NCI-H748 treated with DMSO at 0.1 percent for 48 hours (cell line): ENCODE measurements at regions not wholly inside any gene's neighbourhood (a gene's known extent, or its start where the extent isn't known, plus 50 kb on each side); places are given as distances from the start of the nearest gene placed in this dataset.
"Not testable (repeated sequence)": the region's sequence is repeated elsewhere in the genome, so short reads cannot be mapped to it uniquely, and the experiment has no call there.

Experiments
- DNase-seq: peaks from one replicate; lab custom pipeline; 2025; lab: John Stamatoyannopoulos, UW

DNA sequence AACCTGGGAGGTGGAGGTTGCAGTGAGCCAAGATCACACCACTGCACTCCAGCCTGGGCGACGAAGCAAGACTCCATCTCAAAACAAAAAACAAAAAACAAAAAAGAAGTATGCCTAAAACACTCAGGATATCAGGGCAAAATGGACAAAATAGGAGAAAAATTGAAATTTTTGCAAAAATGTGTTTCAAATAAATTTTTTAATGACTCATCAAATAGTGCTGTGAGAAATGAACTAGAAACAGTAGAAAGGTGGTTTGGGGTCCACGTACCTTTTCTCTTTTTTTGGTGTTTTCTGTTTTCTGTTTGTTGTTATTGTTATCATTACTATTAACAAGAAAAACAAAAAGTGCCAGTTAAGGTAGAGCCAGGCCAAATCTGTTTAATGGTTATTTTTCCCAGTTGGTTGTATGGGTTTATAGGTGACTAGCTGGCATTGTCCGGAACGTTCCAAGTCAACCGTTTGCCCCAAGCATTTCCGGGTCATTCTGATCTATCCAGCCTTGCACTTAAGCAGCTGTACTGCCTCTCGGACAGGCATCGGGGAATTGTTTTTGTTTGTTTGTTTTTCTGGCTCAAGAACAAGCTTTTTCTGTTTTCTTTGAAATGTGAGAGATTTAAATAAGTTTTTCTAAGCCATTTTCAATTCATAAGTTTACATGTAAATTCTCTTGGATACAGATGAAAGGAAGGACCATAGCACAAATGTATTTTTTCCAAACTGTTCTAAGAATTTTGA lies 157.0 kb upstream of the NEBL start:
- no peak for DNase-seq

DNA sequence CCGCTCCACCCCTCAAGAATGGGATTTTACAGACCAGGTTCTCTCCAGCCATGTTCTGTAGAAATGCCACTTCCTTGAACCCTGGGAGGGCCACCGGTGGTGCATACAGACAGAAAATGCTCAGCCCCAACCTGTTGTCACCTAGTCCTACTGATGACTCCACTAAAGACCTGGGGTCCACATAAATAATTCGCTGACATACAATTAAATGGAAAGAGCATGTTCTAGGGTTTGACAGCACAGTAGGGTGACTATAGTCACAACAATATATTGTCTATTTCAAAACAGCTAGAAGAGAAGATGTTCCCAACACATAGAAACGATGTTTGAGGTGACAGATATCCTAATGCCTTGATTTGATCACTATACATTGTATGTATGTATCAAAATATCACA lies 155.6 kb upstream of the NEBL start:
- no peak for DNase-seq

DNA sequence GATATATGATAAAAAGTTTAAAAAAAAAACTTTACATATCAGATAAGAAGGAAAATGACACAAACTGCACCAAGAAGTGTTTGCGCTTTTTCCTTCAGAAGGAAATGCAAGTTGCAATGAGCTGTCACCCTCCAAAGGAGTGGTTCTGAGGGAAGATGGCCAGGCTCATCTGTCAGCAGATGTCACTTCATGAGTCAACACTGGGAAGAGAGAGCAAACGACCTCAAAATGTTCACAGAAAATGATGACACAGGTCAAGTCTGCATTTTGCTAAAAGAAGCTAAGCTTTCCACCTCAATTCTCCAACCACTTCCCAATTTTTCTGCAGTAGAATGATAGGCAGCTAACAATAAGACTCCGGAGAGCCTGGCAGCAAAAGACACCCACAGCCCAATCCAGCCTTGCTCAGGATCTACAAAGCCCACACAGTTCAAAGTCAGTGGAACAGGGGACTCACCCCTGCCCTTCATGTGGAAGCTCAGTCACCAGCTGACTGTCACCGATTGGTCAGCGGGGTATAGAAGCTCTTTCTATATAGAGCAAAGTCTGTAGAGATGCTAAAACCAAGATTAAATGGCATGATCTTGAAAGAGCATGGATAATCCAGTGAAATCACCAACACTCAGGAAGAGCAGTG lies 155.1 kb upstream of the NEBL start:
- no peak for DNase-seq

DNA sequence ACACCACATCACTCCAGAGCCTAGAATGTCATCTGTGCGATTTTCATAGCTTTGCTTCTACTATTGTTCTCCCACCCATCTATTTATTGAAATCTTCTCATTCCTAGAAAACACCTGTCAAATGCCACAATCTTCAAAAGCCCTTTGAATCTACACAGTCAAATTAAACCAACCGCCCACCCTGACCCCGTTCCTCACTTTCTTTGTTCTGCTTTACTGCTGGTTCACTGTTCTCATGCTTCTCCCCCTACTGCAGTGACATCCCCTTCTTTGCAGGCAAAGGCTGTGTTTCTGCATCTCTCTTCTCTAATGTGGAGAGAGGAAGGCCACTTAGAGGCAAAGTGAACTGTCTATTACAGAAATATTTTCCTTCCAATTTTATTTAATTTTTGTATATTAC lies 152.4 kb upstream of the NEBL start:
- no peak for DNase-seq

DNA sequence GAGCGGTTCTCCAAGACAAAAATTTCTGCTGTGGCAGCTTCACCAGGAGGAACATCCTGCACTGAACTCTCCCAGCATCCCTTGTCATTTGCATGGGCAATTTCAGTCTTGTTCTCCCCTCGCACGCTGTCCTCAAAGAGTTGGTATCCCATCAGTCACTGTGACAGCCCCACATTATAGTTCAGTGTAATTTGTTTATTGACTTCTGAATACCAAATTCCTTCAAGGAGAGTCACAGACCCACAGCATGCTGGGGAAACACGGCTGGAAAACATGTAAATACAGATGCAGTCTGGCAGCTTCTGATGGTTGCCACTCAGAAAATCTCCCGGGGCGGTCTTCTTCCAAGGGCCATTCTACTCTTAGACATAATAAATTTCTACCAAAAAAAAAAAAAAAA lies 151.0 kb upstream of the NEBL start:
- DNase-seq = no peak

DNA sequence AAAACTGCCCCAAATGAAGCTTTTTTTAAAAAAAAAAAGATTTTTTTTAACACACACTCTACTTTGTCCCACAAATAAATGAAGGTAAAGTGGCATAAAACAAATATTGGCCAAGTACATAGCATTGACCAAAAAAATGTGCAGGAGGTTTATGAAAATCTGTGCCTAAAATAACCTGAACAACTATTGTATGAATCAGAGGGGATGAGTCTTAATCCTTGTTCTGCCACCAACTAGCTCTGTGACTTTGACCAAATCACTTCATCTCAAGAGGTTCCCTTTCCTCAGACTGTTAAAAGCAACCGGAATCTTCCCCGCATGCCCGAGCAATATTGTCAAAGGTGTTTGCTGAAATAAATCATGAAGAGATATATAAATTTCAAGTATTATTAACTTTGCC lies 150.4 kb upstream of the NEBL start:
- no peak for DNase-seq

DNA sequence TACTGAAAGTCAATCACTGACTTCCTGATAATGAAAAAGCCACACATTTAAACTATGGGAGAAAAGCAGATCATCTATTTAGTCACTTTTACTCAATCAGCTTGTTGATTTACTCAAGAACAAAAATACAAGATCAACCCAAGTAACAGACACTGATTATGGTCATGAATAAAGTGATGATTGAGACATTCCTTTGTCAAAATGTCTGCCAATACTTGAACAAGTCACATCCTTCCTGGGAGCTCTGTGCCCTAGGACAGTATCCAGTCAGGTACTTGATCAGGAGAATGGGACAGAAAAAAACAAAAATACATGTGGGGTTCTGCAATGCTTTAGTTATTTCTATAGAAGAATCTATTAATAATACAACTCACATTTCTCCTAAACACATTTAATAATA lies 150.0 kb upstream of the NEBL start:
- no peak for DNase-seq

DNA sequence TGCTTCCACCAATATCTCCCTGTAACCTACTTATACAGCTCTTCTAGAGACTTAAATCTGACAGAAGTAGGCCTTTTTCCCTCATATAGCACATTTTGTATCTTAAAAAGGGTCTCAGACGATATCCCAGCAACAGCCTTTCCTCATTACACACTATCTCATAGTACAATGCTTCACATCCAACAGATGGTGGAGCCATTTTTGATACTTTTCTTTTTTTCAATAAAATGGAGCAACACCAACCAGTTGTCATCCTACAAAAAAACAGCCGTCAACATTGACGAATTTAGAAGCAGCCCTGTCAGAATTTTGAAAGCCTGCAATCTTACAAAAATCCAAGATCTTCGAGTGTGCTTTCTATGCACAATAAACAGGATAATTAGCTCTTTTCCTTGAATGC lies 145.9 kb upstream of the NEBL start:
- no peak for DNase-seq

DNA sequence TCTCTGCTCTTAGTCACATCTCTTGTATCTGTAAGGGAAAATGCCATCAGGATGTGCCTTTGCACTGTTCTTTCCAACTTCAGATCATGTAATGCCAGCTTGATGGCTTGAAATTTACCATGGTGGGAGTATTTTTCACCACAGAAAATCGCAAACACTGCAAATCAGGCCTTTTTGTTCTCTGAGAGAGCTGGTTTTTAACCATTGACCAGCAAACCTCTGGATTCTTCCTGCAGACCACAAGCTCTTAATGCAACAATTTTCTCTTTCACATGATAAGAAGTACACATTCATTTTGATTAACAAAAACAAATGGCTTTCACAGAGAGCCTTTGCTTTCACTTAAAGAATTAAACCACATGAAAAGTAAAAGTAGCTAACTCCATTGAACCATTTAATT lies 145.4 kb upstream of the NEBL start:
- DNase-seq = no peak

DNA sequence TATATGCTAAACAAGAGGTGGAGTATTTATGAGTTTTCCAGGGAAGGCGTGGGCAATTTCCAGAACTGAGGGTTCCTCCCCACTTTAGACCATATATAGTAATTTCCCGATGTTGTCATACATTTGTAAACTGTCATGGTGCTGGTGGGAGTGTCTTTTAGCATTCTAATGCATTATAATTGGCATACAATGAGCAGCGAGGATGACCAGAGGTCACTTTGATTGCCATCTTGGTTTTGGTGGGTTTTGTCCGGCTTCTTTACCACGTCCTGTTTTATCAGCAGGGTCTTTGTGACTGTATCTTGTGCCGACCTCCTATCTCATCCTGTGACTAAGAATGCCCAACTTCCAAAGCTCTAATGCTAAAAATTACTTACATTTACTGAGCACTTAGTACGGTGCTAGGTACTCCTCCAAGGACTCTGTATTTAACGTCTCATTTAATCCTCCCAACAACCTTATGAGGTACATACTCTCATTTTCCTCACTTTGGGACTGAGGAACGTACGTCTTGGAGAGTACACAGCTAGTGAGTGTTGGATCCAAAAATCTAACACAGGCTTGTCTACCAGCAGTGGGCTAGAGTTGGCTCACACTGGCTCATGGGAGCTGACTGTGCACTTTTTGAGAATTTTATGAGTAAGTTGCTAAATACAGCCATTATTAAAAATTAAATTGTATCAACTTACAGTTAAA lies 144.8 kb upstream of the NEBL start:
- DNase-seq = no peak

DNA sequence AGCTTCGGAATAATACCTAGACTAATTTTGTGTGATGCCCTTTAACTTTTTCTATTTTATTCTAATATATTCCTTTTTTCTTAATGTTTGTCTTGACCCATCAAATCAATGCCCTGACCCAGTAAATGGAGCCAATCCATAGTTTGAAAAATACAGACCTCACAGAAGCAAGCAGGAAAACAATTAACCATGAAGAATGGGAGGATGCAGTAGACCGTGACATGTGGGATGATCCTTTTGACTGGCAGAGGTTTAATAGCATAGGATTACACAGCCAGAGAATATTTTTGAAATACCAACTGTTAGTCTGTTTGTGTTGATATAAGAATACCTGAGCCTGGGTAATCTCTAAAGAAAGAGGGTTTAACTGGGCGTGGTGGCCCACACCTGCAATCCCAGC lies 142.6 kb upstream of the NEBL start:
- peak; percentile 24 for DNase-seq

DNA sequence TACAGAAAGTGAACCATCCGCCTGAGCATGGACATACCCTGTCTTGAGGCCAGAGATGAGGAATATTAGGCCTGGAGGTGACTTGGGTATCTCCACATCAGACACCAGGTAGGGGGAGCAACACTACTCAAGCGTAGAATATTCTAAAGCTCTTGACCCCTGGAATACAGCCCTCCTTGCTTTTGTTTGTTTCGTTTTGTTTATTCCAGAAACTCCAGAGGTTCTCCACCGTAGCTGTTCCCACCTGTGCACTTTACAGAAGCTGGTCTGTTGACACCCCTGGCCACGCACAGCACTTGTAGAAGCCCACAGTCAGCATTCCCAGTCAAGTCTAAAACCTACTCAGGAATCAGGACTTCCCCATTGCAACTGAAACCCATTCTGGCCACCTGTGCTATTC lies 139.6 kb upstream of the NEBL start:
- no peak for DNase-seq

DNA sequence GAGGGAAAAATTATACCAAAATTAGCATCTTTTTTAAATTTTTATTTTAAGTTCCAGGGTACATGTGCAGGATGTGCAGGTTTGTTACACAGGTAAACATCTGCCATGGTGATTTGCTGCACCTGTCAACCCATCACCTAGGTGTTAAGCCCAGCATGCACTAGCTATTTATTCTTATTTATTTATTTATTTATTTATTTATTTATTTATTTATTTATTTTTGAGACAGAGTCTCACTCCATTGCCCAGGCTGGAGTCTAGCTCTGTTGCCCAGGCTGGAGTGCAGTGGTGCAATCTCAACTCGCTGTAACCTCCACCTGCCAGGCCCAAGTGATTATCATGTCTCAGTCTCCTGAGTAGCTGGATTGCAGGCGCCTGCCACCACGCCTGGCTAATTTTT lies 137.7 kb upstream of the NEBL start:
- not testable (repeated sequence) for DNase-seq

DNA sequence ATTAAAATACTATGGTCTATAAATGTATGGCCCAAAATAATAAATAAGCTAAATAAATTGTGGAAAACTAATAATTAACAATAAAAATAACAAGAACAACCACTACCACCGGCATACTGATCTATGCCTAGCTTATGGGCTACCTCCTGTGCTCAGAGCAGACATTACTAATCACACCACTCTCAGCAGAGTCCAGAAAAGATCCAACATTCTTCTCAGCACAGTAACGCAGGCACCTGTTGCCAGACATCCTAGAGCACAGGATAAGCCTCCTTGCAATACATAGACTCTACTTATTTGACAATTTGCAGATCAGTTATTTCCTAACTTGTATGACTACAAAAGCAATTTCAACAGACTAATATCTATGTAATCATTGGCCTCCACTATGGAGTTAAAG lies 137.1 kb upstream of the NEBL start:
- no peak for DNase-seq

DNA sequence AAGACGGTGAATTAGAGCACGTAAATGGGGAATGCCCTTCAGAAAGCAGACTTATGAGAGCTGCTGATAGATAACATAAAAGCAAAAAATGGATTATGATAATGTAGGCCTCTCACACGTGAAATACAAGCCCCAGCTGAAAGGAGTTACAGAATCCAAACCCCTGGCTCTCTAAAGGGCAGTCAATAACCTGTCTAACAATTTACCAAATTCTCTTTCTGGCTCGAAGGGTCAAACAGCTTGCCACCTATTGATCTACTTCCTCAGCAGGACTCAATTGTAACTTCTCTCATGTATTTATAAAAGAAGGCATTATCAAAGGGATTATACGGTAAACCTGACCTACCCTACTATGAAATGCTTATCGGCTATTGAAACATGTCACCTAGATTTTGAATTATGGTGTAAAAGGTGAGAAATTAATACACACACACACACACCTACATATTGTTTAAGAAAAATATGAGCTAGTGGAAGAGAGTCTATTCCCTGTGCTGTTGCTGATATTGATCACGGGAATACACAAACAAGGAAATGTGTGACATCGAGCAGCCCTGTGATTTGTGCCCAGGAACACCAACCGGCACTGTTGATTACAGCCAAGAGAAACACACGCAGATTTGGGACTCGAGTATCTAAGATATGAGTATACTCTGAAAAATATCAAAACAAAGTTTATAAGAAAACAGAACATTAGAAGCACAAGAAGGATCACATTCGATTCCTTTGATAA lies 135.6 kb upstream of the NEBL start:
- no peak for DNase-seq

DNA sequence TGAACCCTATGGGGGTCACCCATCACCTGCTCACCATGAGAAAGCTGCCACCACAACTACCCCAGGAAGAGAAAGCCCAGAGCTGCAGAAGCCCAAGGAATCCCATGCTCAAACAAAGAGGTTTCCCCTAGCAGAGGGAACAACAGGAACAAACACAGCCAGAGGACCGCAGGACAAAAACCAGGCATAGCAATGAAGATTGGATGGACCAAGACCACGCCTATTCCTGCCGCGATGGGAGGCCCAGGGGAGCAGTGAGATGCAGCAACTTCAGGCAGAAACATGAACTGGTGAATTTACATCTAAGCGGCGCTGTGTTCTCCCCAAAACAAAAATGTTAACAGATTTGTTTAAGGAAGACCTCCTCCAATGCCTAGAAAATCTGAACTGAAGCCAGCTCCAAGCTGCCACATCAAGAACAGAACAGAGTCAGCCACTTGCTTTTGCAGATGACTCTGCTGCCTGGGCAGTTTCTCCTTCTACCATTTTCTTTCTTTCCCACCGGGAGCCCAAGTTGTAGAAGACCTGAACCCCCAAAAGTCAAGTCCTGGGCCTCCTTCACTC lies 134.2 kb upstream of the NEBL start:
- no peak for DNase-seq

DNA sequence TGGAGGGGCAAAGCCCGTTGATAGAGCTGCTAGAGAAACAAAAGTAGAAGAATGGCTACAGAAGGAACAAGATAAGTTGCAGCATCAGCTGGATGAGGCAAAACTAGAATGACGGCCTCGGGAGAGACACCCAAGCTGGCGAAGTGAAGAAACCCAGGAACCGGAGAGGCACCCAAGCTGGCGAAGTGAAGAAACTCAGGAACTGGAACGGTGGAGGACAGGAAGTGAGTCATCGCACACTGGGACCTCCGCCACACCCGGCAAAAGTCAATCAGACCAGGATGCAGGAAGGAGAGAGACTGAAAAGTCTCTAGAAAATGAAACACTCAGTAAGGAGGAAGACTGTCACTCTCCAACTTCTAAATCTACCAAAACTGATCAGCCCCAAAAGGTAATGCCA lies 133.0 kb upstream of the NEBL start:
- DNase-seq = no peak

DNA sequence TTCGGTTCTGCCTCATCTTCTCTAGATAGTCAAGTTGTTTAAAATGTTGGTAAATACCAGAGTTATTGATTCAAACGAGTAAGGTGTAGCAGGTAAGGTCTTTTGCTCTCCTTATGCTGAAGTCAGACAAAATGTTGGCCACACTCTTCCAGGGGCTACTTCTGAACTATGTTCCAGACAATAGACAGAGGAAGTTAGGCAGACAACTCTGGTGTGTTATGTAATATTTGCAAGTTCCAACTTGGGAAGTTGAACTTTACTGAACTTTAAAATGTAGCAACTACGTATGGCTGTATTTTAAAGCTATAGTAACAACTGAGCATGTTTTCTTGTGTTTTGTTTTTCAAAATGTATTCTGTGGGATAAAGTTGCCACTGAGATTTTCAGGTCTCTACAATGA lies 125.7 kb upstream of the NEBL start:
- no peak for DNase-seq

DNA sequence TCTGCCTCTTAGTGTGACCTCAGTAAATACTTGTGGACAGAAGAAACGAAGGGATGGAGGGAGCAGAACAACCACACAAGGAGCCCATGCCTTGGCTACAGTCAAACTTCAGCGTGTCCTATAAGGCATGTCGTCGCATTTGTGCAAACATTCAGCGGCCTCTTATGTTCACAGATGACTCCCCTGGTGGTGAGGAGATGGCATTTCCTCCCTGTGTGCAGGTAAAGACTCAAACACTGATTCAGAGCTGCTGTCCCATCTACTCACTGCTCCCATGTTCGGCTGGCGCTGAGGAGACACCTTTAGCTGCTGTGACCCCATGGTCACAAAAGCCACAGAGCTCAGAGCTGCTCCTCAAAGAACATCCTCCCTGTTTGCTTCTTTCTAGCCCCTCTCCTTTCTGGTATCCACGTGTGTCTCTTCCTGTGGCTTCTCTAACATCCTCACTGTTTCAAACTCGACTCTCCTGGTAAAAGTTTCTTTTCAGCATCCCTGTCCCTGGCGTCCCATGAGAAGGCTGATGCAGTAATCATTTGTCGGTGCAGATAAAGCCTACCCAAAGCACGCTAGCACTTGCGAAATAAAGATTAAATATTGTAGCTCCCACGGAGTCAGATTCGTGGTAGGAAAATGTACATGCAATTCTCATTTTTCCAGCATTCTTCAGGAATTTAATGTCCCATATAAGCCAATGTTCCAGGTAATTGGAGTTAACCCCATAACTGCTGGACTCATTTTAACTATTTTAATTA lies 124.9 kb upstream of the NEBL start:
- DNase-seq = no peak

DNA sequence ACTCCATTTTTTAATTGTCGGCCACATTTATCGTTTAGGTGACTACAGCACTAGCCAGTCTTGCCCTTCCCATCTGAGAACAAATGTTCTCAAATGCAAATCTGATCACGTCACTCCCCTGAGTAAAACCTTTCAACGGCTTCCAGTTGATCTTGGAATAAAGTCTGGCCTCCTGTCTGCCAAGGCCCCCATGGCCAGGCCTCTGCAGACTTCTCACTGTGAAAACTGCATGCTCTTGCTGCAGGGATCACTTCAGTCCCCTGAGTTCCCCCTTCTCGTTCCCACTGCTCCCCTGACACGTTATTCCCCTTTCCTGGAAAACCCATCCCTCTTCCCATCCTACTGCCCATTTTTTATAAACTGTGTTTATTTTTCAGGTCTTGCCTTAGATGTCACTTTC lies 124.1 kb upstream of the NEBL start:
- DNase-seq = no peak

DNA sequence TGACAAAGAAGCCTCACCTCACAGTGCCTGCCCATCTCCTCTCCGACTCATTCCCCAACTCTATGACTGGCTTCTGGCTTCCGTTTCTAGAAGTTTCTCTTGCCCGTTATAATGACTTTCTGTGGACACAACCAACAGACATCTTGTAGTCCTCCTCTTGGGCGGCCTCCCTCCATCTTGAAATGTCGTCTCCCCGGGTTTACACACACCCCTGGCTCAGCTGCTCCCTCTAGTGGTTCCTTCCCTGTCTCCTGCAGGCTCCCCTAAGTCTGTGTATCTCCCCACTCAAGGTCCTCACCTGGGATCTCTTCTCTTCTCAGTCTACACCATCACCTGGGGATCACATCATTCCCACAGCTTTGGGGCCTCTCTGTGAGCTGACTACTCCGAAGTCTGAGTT lies 123.4 kb upstream of the NEBL start:
- no peak for DNase-seq

DNA sequence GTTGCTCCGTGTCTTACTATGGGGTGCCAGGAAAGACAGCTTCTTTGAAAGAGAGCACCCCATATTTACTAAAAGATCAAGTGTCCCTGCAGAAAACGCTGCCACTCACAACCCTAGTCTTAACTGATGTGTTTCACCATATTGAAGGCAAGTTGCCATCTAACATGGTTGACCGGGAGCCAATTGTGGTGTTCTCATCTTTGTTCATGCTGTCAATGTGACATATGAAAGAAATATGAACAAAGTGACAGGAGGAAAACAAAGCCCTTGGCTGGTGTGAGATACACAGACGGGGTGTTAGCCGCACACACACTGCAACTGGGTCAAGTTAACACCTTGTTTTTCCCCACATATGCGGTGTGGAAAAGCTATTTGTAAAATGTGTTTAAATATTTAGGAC lies 122.3 kb upstream of the NEBL start:
- no peak for DNase-seq
